ENCODE measurements at regions not wholly inside any gene's neighbourhood (a gene's known extent, or its start where the extent isn't known, plus 50 kb on each side); places are given as distances from the start of the nearest gene placed in this dataset.

GRCh38 chr1:80892539-80892938 is 908.2 kb upstream of the ADGRL2 start:
- Histone ChIP-seq H2BK15ac (ENCODE audit: low read length) (no peak overlapping the region), H3K36me3 (ENCODE audit: control insufficient read depth in 2 of 4, insufficient read depth in 4 of 4, low read length in 3 of 4) (no peaks in the 10 kb centered on the region), H3K4me2 (ENCODE audit: insufficient read depth in 1 of 2, low read depth in 2 of 2, low read length in 2 of 2) (no peak overlapping the region), H2AK5ac (ENCODE audit: low read depth, low read length) (no peak overlapping the region), H3K79me2 (ENCODE audit: control insufficient read depth in 1 of 2, insufficient read depth in 2 of 2, low read length in 2 of 2) (no peaks in the 10 kb centered on the region), H3K79me1 (ENCODE audit: low read depth, low read length) (no peaks in the 10 kb centered on the region), H3K56ac (replicated peaks; ENCODE audit: insufficient read length, low read depth, low read length) (no peak overlapping the region), H4K8ac (ENCODE audit: extremely low read depth, insufficient read depth, low read length) (no peak overlapping the region), H4K5ac (ENCODE audit: insufficient read length, low read depth, low read length) (no peak overlapping the region), H3K23me2 (ENCODE audit: low read depth, low read length) (no peaks in the 10 kb centered on the region), H3K14ac (ENCODE audit: insufficient read length) (no peak overlapping the region), H4K20me1 (replicated peaks in 1 of 2; ENCODE audit: control insufficient read depth in 1 of 2, insufficient read depth in 2 of 2, low read length in 2 of 2) (no peaks in the 10 kb centered on the region), H2AFZ (ENCODE audit: low read length) (peak overlapping the region; percentile 98), H3K27me3 (replicated peaks in 1 of 4; ENCODE audit: control insufficient read depth in 3 of 4, extremely low read depth in 1 of 4, insufficient read depth in 3 of 4, low read length in 3 of 4) (no peaks in the 10 kb centered on the region), H2BK12ac (ENCODE audit: low read depth, low read length) (no peak overlapping the region; the same call in 1 of the 2 replicates), H3K4me1 (replicated peaks in 1 of 4; ENCODE audit: control insufficient read depth in 3 of 4, insufficient read depth in 4 of 4, low read length in 3 of 4) (peaks cover 0 to 4% (median 2%) of the 10 kb centered on the region in 4 experiments; a peak in 2 of 7 replicates), H2BK120ac (replicated peaks; ENCODE audit: low read depth, low read length) (no peak overlapping the region), H3K9ac (replicated peaks in 1 of 4; ENCODE audit: extremely low read depth in 1 of 4, low read depth in 3 of 4, low read length in 3 of 4) (no peak overlapping the region; a peak in 1 of 7 replicates), H3K4me3 (ENCODE audit: extremely low read depth in 1 of 4, insufficient read depth in 2 of 4, low read depth in 3 of 4, low read length in 4 of 4) (no peak overlapping the region), H3K4ac (replicated peaks; ENCODE audit: insufficient read length, low read depth, low read length) (no peak overlapping the region), H2BK5ac (ENCODE audit: low read depth, low read length) (no peak overlapping the region), H4K91ac (replicated peaks; ENCODE audit: insufficient read length, low read length) (no peak overlapping the region), H2BK20ac (ENCODE audit: low read length) (no peak overlapping the region; the same call in 1 of the 2 replicates), H3K9me3 (ENCODE audit: insufficient read depth in 2 of 2, low read depth in 1 of 2, low read length in 1 of 2) (no peaks in the 10 kb centered on the region), H3K23ac (ENCODE audit: insufficient read length) (no peak overlapping the region), H3K18ac (ENCODE audit: extremely low read depth, low read length) (no peak overlapping the region; the same call in 1 of the 2 replicates), H3K27ac (ENCODE audit: low read depth, low read length) (no peak overlapping the region)
- no peak for DNase-seq (ENCODE audit: low read depth in 1 of 2, low spot score in 2 of 2)
- 75% methylated on average over 4 of the region's 4 CpGs; no CpG with 5 or more reads in 1 of the 2 experiments for WGBS, 2 experiments (ENCODE audit: extremely low coverage in 1 of 2, insufficient coverage in 1 of 2, insufficient read length in 1 of 2, insufficient replicate concordance in 2 of 2, low coverage in 1 of 2, low lambda C conversion rate in 2 of 2, missing lambda C conversion rate in 1 of 2)
- ChIA-PET POLR2A (ENCODE audit: partially characterized antibody) (interaction anchor here (0.6 kb wide), 1 partner anchor 9 kb away, joined by 4 read pairs; no protein-coding TSS in a partner anchor), CTCF (ENCODE audit: partially characterized antibody) (interaction anchor here (0.6 kb wide), 1 partner anchor 104 kb away, joined by 3 read pairs; no protein-coding TSS in a partner anchor)
- FAIRE-seq, result no peak
- TF ChIP-seq ZNF274 (IDR thresholded peaks at IDR 0.05; ENCODE audit: borderline replicate concordance, extremely low read depth, low read length) (no peak), SUZ12 (IDR thresholded peaks at IDR 0.05; ENCODE audit: low read length) (no peak)

All from H1 (cell line).